Glutamatergic neuron (in vitro differentiated cells): ENCODE measurements at regions not wholly inside any gene's neighbourhood (a gene's known extent, or its start where the extent isn't known, plus 50 kb on each side); places are given as distances from the start of the nearest gene placed in this dataset.

Experiments
- DNase-seq: peaks from one replicate; pipeline ENCODE4 v3.0.0; 2022
- H3K27ac Mint-ChIP-seq: one replicate; pipeline ENCODE4 v1.8.0; 2020; ENCODE audit warnings: mild to moderate bottlenecking, mixed read lengths, inconsistent platforms; ENCODE audit not compliant: unreplicated experiment
- H3K27me3 Mint-ChIP-seq: one replicate; pipeline ENCODE4 v1.8.0; 2020; ENCODE audit warnings: mild to moderate bottlenecking, moderate library complexity, mixed read lengths, inconsistent platforms; ENCODE audit not compliant: unreplicated experiment
- H3K36me3 Mint-ChIP-seq: one replicate; pipeline ENCODE4 v1.8.0; 2020; ENCODE audit warnings: mild to moderate bottlenecking, mixed read lengths, inconsistent platforms; ENCODE audit not compliant: unreplicated experiment
- H3K4me1 Mint-ChIP-seq: one replicate; pipeline ENCODE4 v1.8.0; 2020; ENCODE audit warnings: mild to moderate bottlenecking, low read depth, mixed read lengths, inconsistent platforms; ENCODE audit not compliant: unreplicated experiment
- H3K4me3 Mint-ChIP-seq: one replicate; pipeline ENCODE4 v1.8.0; 2020; ENCODE audit warnings: mild to moderate bottlenecking, mixed read lengths, inconsistent platforms; ENCODE audit not compliant: unreplicated experiment
- H3K9me3 Mint-ChIP-seq: one replicate; pipeline ENCODE4 v1.8.0; 2020; ENCODE audit warnings: mild to moderate bottlenecking, moderate library complexity, mixed read lengths, inconsistent platforms; ENCODE audit not compliant: unreplicated experiment
- CTCF ChIP-seq: fragments of 200-600 bp; sonication (generic); IDR thresholded peaks from one replicate; pipeline ENCODE4 v1.5.0; 2021; ENCODE audit not compliant: partially characterized antibody, unreplicated experiment

- Mint-ChIP-seq H3K36me3 (no peaks in the 10 kb centered on the region), H3K27me3 (peaks cover 3% of the 10 kb centered on the region), H3K4me1 (no peaks in the 10 kb centered on the region), H3K4me3 (no peak overlapping the region), H3K27ac (no peak overlapping the region), H3K9me3 (no peaks in the 10 kb centered on the region)
- no peak for DNase-seq
- no peak for TF ChIP-seq CTCF
Observed at GRCh38 chr11:79648766-79649520, 208.1 kb upstream of the TENM4 start.

- no peaks in the 10 kb centered on the region for H3K36me3 Mint-ChIP-seq
- no peak overlapping the region for H3K27ac Mint-ChIP-seq
- no peak for DNase-seq
- H3K4me1 Mint-ChIP-seq, result no peaks in the 10 kb centered on the region
- H3K9me3 Mint-ChIP-seq, result peaks cover 2% of the 10 kb centered on the region
- no peak for TF ChIP-seq CTCF
- H3K4me3 Mint-ChIP-seq, result no peak overlapping the region
- no peaks in the 10 kb centered on the region for H3K27me3 Mint-ChIP-seq
Observed at GRCh38 chr11:79637219-79637618, 196.4 kb upstream of the TENM4 start.

- Mint-ChIP-seq H3K9me3 (peaks cover 3% of the 10 kb centered on the region), H3K27ac (no peak overlapping the region), H3K36me3 (no peaks in the 10 kb centered on the region), H3K4me1 (no peaks in the 10 kb centered on the region), H3K4me3 (no peak overlapping the region), H3K27me3 (peaks cover 1% of the 10 kb centered on the region)
- no peak for TF ChIP-seq CTCF
- no peak for DNase-seq
Observed at GRCh38 chr11:79634905-79635304, 194.1 kb upstream of the TENM4 start.

- H3K27ac Mint-ChIP-seq, result no peak overlapping the region
- no peak for TF ChIP-seq CTCF
- no peaks in the 10 kb centered on the region for H3K36me3 Mint-ChIP-seq
- no peak for DNase-seq
- H3K27me3 Mint-ChIP-seq, result peaks cover 1% of the 10 kb centered on the region
- peaks cover 2% of the 10 kb centered on the region for H3K9me3 Mint-ChIP-seq
- no peaks in the 10 kb centered on the region for H3K4me1 Mint-ChIP-seq
- H3K4me3 Mint-ChIP-seq, result no peak overlapping the region
Observed at GRCh38 chr11:79627281-79627680, 186.5 kb upstream of the TENM4 start.
